ENCODE measurements at regions not wholly inside any gene's neighbourhood (a gene's known extent, or its start where the extent isn't known, plus 50 kb on each side); places are given as distances from the start of the nearest gene placed in this dataset.

- TF ChIP-seq CTCF (IDR thresholded peaks at IDR 0.05; ENCODE audit: insufficient read depth, low read length) (no peak), REST (IDR thresholded peaks at IDR 0.05; ENCODE audit: insufficient replicate concordance, low read depth) (no peak), POLR2AphosphoS5 (IDR thresholded peaks at IDR 0.05; ENCODE audit: low read depth) (no peak), SPI1 (IDR thresholded peaks at IDR 0.05; ENCODE audit: borderline replicate concordance, low read depth) (no peak), GABPA (IDR thresholded peaks at IDR 0.05; ENCODE audit: low read depth) (no peak)
Measured at GRCh38 chr5:122615146-122615545, 159.7 kb upstream of the SNX2 start.
